WTC11 (cell line): ENCODE measurements at regions not wholly inside any gene's neighbourhood (a gene's known extent, or its start where the extent isn't known, plus 50 kb on each side); places are given as distances from the start of the nearest gene placed in this dataset.

Experiments
- ATAC-seq: fragments of 200-7000 bp; cut with Tn5 transposase; 2 replicates; pipeline ENCODE4 v1.10.0; 2021; ENCODE audit warnings: mild to moderate bottlenecking, moderate library complexity
- CTCF ChIA-PET: fragments of 300-600 bp; sonication (Branson Sonifier 250); formaldehyde crosslinking; loops from one replicate; lab custom pipeline; 2021; ENCODE audit warnings: antibody characterized with exemption; lab: Charles Lee
- POLR2A ChIA-PET: fragments of 350-600 bp; sonication (Branson Sonifier 250); formaldehyde crosslinking; loops from one replicate; lab custom pipeline; 2021; ENCODE audit warnings: antibody characterized with exemption; lab: Charles Lee
- DNase-seq: peaks from one replicate; pipeline ENCODE4 v3.0.0; 2021; ENCODE audit warnings: low spot score
- H3K27ac Mint-ChIP-seq: 2 replicates; pipeline ENCODE4 v1.8.0; 2021; ENCODE audit warnings: mixed read lengths
- H3K27me3 Mint-ChIP-seq: 2 replicates; pipeline ENCODE4 v1.8.0; 2021; ENCODE audit warnings: low read depth, mild to moderate bottlenecking, moderate library complexity, mixed read lengths
- H3K36me3 Mint-ChIP-seq: 2 replicates; pipeline ENCODE4 v1.8.0; 2021; ENCODE audit warnings: mixed read lengths
- H3K4me1 Mint-ChIP-seq: 2 replicates; pipeline ENCODE4 v1.8.0; 2022; ENCODE audit warnings: mixed read lengths
- H3K4me3 Mint-ChIP-seq: 2 replicates; pipeline ENCODE4 v1.8.0; 2021; ENCODE audit warnings: mild to moderate bottlenecking, moderate library complexity, mixed read lengths
- H3K9me3 Mint-ChIP-seq: 2 replicates; pipeline ENCODE4 v1.8.0; 2021; ENCODE audit warnings: mixed read lengths
- AR ChIP-seq: fragments of 250-450 bp; sonication (Bioruptor Pico); IDR thresholded peaks from 2 replicates; pipeline ENCODE4 v1.9.0; 2021; ENCODE audit warnings: mild to moderate bottlenecking
- ATF6 ChIP-seq: sonication (generic); formaldehyde crosslinking; IDR thresholded peaks from 2 replicates; pipeline ENCODE4 v1.8.1; 2023; ENCODE audit warnings: mild to moderate bottlenecking, missing genetic modification reagents
- CBFB ChIP-seq: sonication (generic); formaldehyde crosslinking; IDR thresholded peaks from 2 replicates; pipeline ENCODE4 v1.8.1; 2022; ENCODE audit warnings: mild to moderate bottlenecking, low read depth, missing genetic modification reagents
- CREM ChIP-seq: sonication (generic); formaldehyde crosslinking; IDR thresholded peaks from 2 replicates; pipeline ENCODE4 v1.8.1; 2022; ENCODE audit warnings: mild to moderate bottlenecking, missing genetic modification reagents, moderate library complexity
- CTCF ChIP-seq: fragments of 200-600 bp; IDR thresholded peaks from 2 replicates; pipeline ENCODE4 v1.8.0; 2022; ENCODE audit warnings: antibody characterized with exemption
- GABPB1 ChIP-seq: sonication (generic); formaldehyde crosslinking; IDR thresholded peaks from 2 replicates; pipeline ENCODE4 v1.8.1; 2023; ENCODE audit warnings: mild to moderate bottlenecking, missing genetic modification reagents
- GTF2I ChIP-seq: fragments of 250-450 bp; sonication (Bioruptor Pico); conservative IDR thresholded peaks from 2 replicates; pipeline ENCODE4 v1.4.0; 2021; ENCODE audit warnings: mild to moderate bottlenecking
- JAZF1 ChIP-seq: fragments of 250-450 bp; sonication (Bioruptor Pico); IDR thresholded peaks from 2 replicates; pipeline ENCODE4 v1.9.0; 2021; ENCODE audit warnings: moderate library complexity, mild to moderate bottlenecking, inconsistent platforms
- NR3C1 ChIP-seq: sonication (generic); formaldehyde crosslinking; conservative IDR thresholded peaks from 2 replicates; pipeline ENCODE4 v1.8.1; 2023; ENCODE audit warnings: low read depth, mild to moderate bottlenecking, missing genetic modification reagents
- SOX15 ChIP-seq: fragments of 250-450 bp; sonication (Bioruptor Pico); IDR thresholded peaks from 2 replicates; pipeline ENCODE4 v1.9.0; 2021; ENCODE audit warnings: mild to moderate bottlenecking
- SP1 ChIP-seq: sonication (generic); formaldehyde crosslinking; conservative IDR thresholded peaks from 2 replicates; pipeline ENCODE4 v1.8.1; 2022; ENCODE audit warnings: missing genetic modification reagents
- TP53 ChIP-seq: sonication (generic); formaldehyde crosslinking; IDR thresholded peaks from 2 replicates; pipeline ENCODE4 v1.8.1; 2023; ENCODE audit warnings: mild to moderate bottlenecking, missing genetic modification reagents
- USF1 ChIP-seq: sonication (generic); formaldehyde crosslinking; IDR thresholded peaks from 2 replicates; pipeline ENCODE4 v1.8.0; 2022; ENCODE audit warnings: mild to moderate bottlenecking, missing genetic modification reagents
- ZBTB21 ChIP-seq: sonication (generic); formaldehyde crosslinking; IDR thresholded peaks from 2 replicates; pipeline ENCODE4 v1.8.1; 2023; ENCODE audit warnings: mild to moderate bottlenecking, missing genetic modification reagents, borderline replicate concordance
- ZNF138 ChIP-seq: sonication (generic); formaldehyde crosslinking; conservative IDR thresholded peaks from 2 replicates; pipeline ENCODE4 v1.8.1; 2022; ENCODE audit warnings: mild to moderate bottlenecking, moderate library complexity, missing genetic modification reagents
- TF ChIP-seq, protein P1 (sequence below): fragments of 250-450 bp; sonication (Bioruptor Pico); IDR thresholded peaks from 2 replicates; pipeline ENCODE4 v1.9.0; 2021; ENCODE audit warnings: moderate library complexity, mild to moderate bottlenecking, inconsistent platforms, borderline replicate concordance
- TF ChIP-seq, protein P2 (sequence below): sonication (generic); formaldehyde crosslinking; IDR thresholded peaks from 2 replicates; pipeline ENCODE4 v1.8.1; 2023; ENCODE audit warnings: mild to moderate bottlenecking, missing genetic modification reagents

GRCh38 chr3:72664184-72664975 lies 183.9 kb downstream of the SHQ1 start:
- no peaks in the 10 kb centered on the region for H3K27me3 Mint-ChIP-seq
- no peak overlapping the region for H3K27ac Mint-ChIP-seq
- no peak overlapping the region for H3K4me3 Mint-ChIP-seq
- peaks cover 5% of the 10 kb centered on the region for H3K9me3 Mint-ChIP-seq
- no peaks in the 10 kb centered on the region for H3K36me3 Mint-ChIP-seq
- ATAC-seq (no peak), DNase-seq (no peak)
- peaks cover 7% of the 10 kb centered on the region for H3K4me1 Mint-ChIP-seq
- ChIA-PET CTCF (interaction anchor here (0.5 to 2.9 kb wide), 3 partner anchors 9 to 158 kb away, joined by 4 to 27 read pairs (median 7); no protein-coding TSS in a partner anchor), POLR2A (no interaction called here)
- TF ChIP-seq AR (CRISPR knock-in tag) (no peak), NR3C1 (no peak), GTF2I (CRISPR knock-in tag) (no peak), CTCF (no peak)

- CTCF ChIA-PET: interaction anchor here (2.3 kb wide), 1 partner anchor 159 kb away, joined by 7 read pairs; no protein-coding TSS in a partner anchor
- TF ChIP-seq CREM (CRISPR knock-in tag): no peak
- no peak for TF ChIP-seq GABPB1 (CRISPR knock-in tag)
- no peak for TF ChIP-seq SP1 (CRISPR knock-in tag)
- no peak for DNase-seq
- ATAC-seq: no peak
- H3K36me3 Mint-ChIP-seq: no peaks in the 10 kb centered on the region
- H3K27me3 Mint-ChIP-seq: no peaks in the 10 kb centered on the region
- H3K9me3 Mint-ChIP-seq: peaks cover 5% of the 10 kb centered on the region
- POLR2A ChIA-PET: no interaction called here
- peaks cover 4% of the 10 kb centered on the region for H3K4me1 Mint-ChIP-seq
- H3K4me3 Mint-ChIP-seq: no peak overlapping the region
- peak overlapping the region; percentile 26; the same call in 1 of the 2 replicates for H3K27ac Mint-ChIP-seq
These were observed 184.8 kb downstream of the SHQ1 start for GRCh38 chr3:72663429-72663828.

- ChIA-PET POLR2A (no interaction called here), CTCF (no interaction called here)
- H3K36me3 Mint-ChIP-seq: no peaks in the 10 kb centered on the region
- no peak overlapping the region for H3K4me3 Mint-ChIP-seq
- H3K27me3 Mint-ChIP-seq: no peaks in the 10 kb centered on the region
- no peaks in the 10 kb centered on the region for H3K9me3 Mint-ChIP-seq
- H3K4me1 Mint-ChIP-seq: peaks cover 6% of the 10 kb centered on the region
- no peak for TF ChIP-seq TP53 (CRISPR knock-in tag)
- TF ChIP-seq, protein P1, sequence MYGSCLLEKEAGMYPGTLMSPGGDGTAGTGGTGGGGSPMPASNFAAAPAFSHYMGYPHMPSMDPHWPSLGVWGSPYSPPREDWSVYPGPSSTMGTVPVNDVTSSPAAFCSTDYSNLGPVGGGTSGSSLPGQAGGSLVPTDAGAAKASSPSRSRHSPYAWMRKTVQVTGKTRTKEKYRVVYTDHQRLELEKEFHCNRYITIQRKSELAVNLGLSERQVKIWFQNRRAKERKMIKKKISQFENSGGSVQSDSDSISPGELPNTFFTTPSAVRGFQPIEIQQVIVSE (CRISPR knock-in tag): no peak
- TF ChIP-seq JAZF1 (CRISPR knock-in tag): no peak
- no peak for TF ChIP-seq SOX15 (CRISPR knock-in tag)
- TF ChIP-seq ZBTB21 (CRISPR knock-in tag): no peak
- TF ChIP-seq ATF6 (CRISPR knock-in tag): no peak
- no peak for TF ChIP-seq USF1 (CRISPR knock-in tag)
- no peak for TF ChIP-seq CBFB
- TF ChIP-seq, protein P2, sequence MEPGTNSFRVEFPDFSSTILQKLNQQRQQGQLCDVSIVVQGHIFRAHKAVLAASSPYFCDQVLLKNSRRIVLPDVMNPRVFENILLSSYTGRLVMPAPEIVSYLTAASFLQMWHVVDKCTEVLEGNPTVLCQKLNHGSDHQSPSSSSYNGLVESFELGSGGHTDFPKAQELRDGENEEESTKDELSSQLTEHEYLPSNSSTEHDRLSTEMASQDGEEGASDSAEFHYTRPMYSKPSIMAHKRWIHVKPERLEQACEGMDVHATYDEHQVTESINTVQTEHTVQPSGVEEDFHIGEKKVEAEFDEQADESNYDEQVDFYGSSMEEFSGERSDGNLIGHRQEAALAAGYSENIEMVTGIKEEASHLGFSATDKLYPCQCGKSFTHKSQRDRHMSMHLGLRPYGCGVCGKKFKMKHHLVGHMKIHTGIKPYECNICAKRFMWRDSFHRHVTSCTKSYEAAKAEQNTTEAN: no peak
- TF ChIP-seq ZNF138: no peak
- DNase-seq: no peak
- no peak overlapping the region for H3K27ac Mint-ChIP-seq
- ATAC-seq: no peak
These were observed 187.2 kb downstream of the SHQ1 start for GRCh38 chr3:72661115-72661457.
